Mesendoderm (in vitro differentiated cells): ENCODE measurements at regions not wholly inside any gene's neighbourhood (a gene's known extent, or its start where the extent isn't known, plus 50 kb on each side); places are given as distances from the start of the nearest gene placed in this dataset.
"Not testable (repeated sequence)": the region's sequence is repeated elsewhere in the genome, so short reads cannot be mapped to it uniquely, and the experiment has no call there.

Experiments used
- DNase-seq: peaks from one replicate; pipeline ENCODE4 v3.0.0; 2013
- H2AK5ac ChIP-seq: 2 replicates; pipeline ENCODE4 v1.6.1; 2013; ENCODE audit warnings: low read length, inconsistent platforms
- H2BK120ac ChIP-seq: 2 replicates; pipeline ENCODE4 v1.6.1; 2013; ENCODE audit warnings: low read depth, mild to moderate bottlenecking, low read length, moderate library complexity, mixed read lengths
- H2BK15ac ChIP-seq: replicated peaks from 2 replicates; pipeline ENCODE4 v1.6.1; 2013; ENCODE audit warnings: low read depth, mild to moderate bottlenecking, moderate library complexity
- H2BK5ac ChIP-seq: 2 replicates; pipeline ENCODE4 v1.6.1; 2013; ENCODE audit warnings: low read length, inconsistent platforms
- H3K18ac ChIP-seq: 2 replicates; pipeline ENCODE4 v1.6.1; 2013; ENCODE audit warnings: mild to moderate bottlenecking, low read length, mixed read lengths
- H3K23ac ChIP-seq: one replicate; pipeline ENCODE4 v1.6.1; 2013; ENCODE audit warnings: low read length
- H3K27ac ChIP-seq: 2 replicates; pipeline ENCODE4 v1.5.1; 2013; ENCODE audit warnings: low read depth, mild to moderate bottlenecking, inconsistent platforms, low read length, moderate library complexity
- H3K27me3 ChIP-seq: 2 replicates; pipeline ENCODE4 v1.6.1; 2013; ENCODE audit warnings: low read length, control low read depth, mild to moderate bottlenecking, inconsistent platforms; ENCODE audit not compliant: insufficient read depth, poor library complexity
- H3K36me3 ChIP-seq: 2 replicates; pipeline ENCODE4 v1.6.1; 2013; ENCODE audit warnings: low read length, inconsistent platforms; ENCODE audit not compliant: control insufficient read depth, insufficient read depth
- H3K4ac ChIP-seq: one replicate; pipeline ENCODE4 v1.6.1; 2013; ENCODE audit warnings: low read depth, mild to moderate bottlenecking, low read length, moderate library complexity
- H3K4me1 ChIP-seq: 2 replicates; pipeline ENCODE4 v1.6.1; 2013; ENCODE audit warnings: low read depth, low read length, inconsistent platforms; ENCODE audit not compliant: control insufficient read depth
- H3K4me2 ChIP-seq: 2 replicates; pipeline ENCODE4 v1.6.1; 2013; ENCODE audit warnings: low read length
- H3K4me3 ChIP-seq: 2 replicates; pipeline ENCODE4 v1.5.1; 2013; ENCODE audit warnings: mild to moderate bottlenecking, low read length
- H3K56ac ChIP-seq: one replicate; pipeline ENCODE4 v1.6.1; 2013; ENCODE audit warnings: low read length
- H3K79me1 ChIP-seq: 2 replicates; pipeline ENCODE4 v1.6.1; 2013; ENCODE audit warnings: low read length, inconsistent platforms
- H3K79me2 ChIP-seq: 2 replicates; pipeline ENCODE4 v1.6.1; 2013; ENCODE audit warnings: mild to moderate bottlenecking, low read length; ENCODE audit not compliant: control insufficient read depth, insufficient read depth
- H3K9ac ChIP-seq: 2 replicates; pipeline ENCODE4 v1.6.1; 2013; ENCODE audit warnings: low read length, inconsistent platforms
- H4K5ac ChIP-seq: one replicate; pipeline ENCODE4 v1.6.1; 2013; ENCODE audit warnings: low read length
- H4K8ac ChIP-seq: one replicate; pipeline ENCODE4 v1.6.1; 2013; ENCODE audit warnings: low read depth, mild to moderate bottlenecking, control low read depth, low read length, moderate library complexity
- WGBS: extraction: QIAGEN DNeasy Blood & Tissue Kit; methylation state at CpG from one replicate; pipeline ENCODE4 v1.1.7; 2013; ENCODE audit warnings: low lambda C conversion rate, missing lambda C conversion rate; ENCODE audit not compliant: insufficient coverage; ENCODE audit errors: extremely low coverage; 5-methylcytosine and 5-hydroxymethylcytosine counted together

DNA sequence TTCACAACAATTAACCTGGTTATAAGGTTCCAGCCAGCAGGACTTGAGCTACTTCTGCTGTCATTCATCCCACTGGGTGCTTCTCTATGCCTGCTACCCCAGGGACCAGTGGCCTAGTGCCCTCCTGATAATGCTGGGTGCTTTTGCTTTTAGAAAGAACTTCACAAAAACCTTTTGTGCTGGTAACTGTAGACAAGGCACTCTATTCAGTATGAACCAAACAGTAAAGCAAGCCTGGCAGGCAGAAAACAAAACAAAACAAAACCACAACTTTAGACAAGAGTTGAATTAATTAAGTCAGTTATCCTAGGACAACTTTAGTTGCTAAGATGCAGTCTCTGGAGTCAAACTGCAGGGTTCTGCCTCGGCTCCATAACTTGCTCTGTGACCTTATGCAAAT, 61.9 kb upstream of the ADGRL2 start:
- no peaks in the 10 kb centered on the region for H3K79me2 ChIP-seq
- no peak overlapping the region for H4K5ac ChIP-seq
- H4K8ac ChIP-seq = no peak overlapping the region
- H3K4ac ChIP-seq = no peak overlapping the region
- no peak overlapping the region for H2AK5ac ChIP-seq
- H3K56ac ChIP-seq = no peak overlapping the region
- H3K18ac ChIP-seq = no peak overlapping the region
- no peak overlapping the region for H3K9ac ChIP-seq
- DNase-seq = no peak
- H2BK15ac ChIP-seq = no peak overlapping the region
- WGBS = no CpG with 5 or more reads among the region's 1 CpG
- no peak overlapping the region for H2BK5ac ChIP-seq
- no peak overlapping the region for H3K27ac ChIP-seq
- no peak overlapping the region for H3K4me3 ChIP-seq
- no peaks in the 10 kb centered on the region for H3K27me3 ChIP-seq
- no peaks in the 10 kb centered on the region for H3K4me1 ChIP-seq
- H3K79me1 ChIP-seq = no peaks in the 10 kb centered on the region
- no peak overlapping the region for H3K23ac ChIP-seq
- no peak overlapping the region for H3K4me2 ChIP-seq
- no peaks in the 10 kb centered on the region for H3K36me3 ChIP-seq
- no peak overlapping the region for H2BK120ac ChIP-seq

DNA sequence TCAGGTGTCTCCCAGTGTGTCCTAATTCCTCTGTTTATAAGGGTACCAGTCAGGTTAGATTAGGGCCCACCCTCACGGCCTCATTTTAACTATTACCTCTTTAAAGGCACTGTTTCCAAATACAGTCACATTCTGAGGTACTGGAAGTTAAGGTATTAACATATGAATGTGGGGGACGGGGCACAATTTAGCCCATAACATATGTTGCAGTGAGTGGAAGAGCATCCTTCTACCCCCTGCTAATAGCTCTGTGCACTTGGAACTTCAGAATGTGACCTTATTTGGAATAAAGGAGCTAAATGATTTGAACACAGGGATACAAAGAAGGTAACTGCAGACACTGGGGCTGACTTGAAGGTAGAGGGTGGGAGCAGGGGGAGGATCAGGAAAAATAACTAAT, 67.3 kb upstream of the ADGRL2 start:
- no peak overlapping the region for H2AK5ac ChIP-seq
- no peaks in the 10 kb centered on the region for H3K36me3 ChIP-seq
- no peak overlapping the region for H3K27ac ChIP-seq
- no peak overlapping the region for H2BK5ac ChIP-seq
- no peak overlapping the region for H3K56ac ChIP-seq
- no peaks in the 10 kb centered on the region for H3K4me1 ChIP-seq
- no peaks in the 10 kb centered on the region for H3K79me1 ChIP-seq
- no peak overlapping the region for H3K4me2 ChIP-seq
- no peak overlapping the region for H4K8ac ChIP-seq
- no peak overlapping the region for H3K23ac ChIP-seq
- H3K4me3 ChIP-seq = no peak overlapping the region
- no peaks in the 10 kb centered on the region for H3K27me3 ChIP-seq
- WGBS = no CpG with 5 or more reads among the region's 2 CpGs
- no peak overlapping the region for H2BK15ac ChIP-seq
- H4K5ac ChIP-seq = no peak overlapping the region
- DNase-seq = no peak
- H3K4ac ChIP-seq = no peak overlapping the region
- H3K9ac ChIP-seq = no peak overlapping the region
- no peaks in the 10 kb centered on the region for H3K79me2 ChIP-seq
- H3K18ac ChIP-seq = no peak overlapping the region
- H2BK120ac ChIP-seq = no peak overlapping the region

DNA sequence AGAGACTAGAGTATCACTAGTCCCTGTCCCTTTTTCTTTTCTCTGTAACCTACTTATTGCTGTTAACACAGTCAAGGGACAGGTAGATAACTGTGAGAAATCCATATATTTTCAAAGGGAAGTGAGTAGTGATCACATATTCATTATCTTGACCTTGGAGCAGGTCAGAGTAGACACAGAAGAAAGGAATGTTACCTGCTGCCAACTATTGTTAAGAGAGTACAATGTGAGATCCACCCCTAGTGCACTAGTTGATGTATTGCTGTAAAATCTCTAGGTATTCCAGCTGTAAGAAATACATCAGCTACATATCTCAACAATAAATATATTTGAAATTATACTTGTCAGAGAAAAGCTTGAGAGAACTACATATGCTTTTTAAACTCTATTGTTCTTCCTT, 68.7 kb upstream of the ADGRL2 start:
- Histone ChIP-seq H3K56ac (no peak overlapping the region), H3K9ac (no peak overlapping the region), H2BK120ac (no peak overlapping the region), H3K23ac (no peak overlapping the region), H3K79me1 (no peaks in the 10 kb centered on the region), H2BK15ac (no peak overlapping the region), H3K27ac (no peak overlapping the region), H3K36me3 (no peaks in the 10 kb centered on the region), H4K5ac (no peak overlapping the region), H2AK5ac (no peak overlapping the region), H3K18ac (no peak overlapping the region), H3K4ac (no peak overlapping the region), H3K79me2 (no peaks in the 10 kb centered on the region), H3K4me3 (no peak overlapping the region), H2BK5ac (no peak overlapping the region), H3K4me1 (no peaks in the 10 kb centered on the region), H4K8ac (no peak overlapping the region), H3K27me3 (no peaks in the 10 kb centered on the region), H3K4me2 (no peak overlapping the region)
- DNase-seq = peak; percentile 4

DNA sequence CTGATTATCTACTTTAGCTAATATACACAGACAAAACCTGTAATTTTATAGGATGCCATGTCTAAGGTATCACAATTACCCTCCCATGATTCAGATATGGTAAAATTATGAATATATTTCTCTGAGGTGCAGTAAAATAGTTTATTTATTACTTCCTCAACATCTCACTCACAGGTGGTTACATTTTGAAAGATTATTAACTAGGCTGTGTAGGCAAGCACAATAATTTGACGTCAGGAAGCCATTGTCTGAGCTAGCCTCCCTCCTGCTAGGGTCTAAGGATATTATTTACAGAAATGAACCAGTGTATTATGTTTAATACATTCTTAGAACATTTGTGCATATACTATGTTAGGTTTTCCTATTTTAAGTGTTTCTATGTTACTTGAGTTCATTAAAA, 69.9 kb upstream of the ADGRL2 start:
- DNase-seq = no peak
- no peak overlapping the region for H4K5ac ChIP-seq
- H3K27me3 ChIP-seq = no peaks in the 10 kb centered on the region
- no peak overlapping the region for H2BK120ac ChIP-seq
- no peak overlapping the region for H3K4me3 ChIP-seq
- no peaks in the 10 kb centered on the region for H3K79me2 ChIP-seq
- H3K18ac ChIP-seq = no peak overlapping the region
- H3K79me1 ChIP-seq = no peaks in the 10 kb centered on the region
- WGBS = no CpG with 5 or more reads among the region's 1 CpG
- no peak overlapping the region for H3K4me2 ChIP-seq
- no peak overlapping the region for H2AK5ac ChIP-seq
- no peaks in the 10 kb centered on the region for H3K36me3 ChIP-seq
- no peaks in the 10 kb centered on the region for H3K4me1 ChIP-seq
- no peak overlapping the region for H3K23ac ChIP-seq
- H2BK5ac ChIP-seq = no peak overlapping the region
- H3K27ac ChIP-seq = no peak overlapping the region
- no peak overlapping the region for H2BK15ac ChIP-seq
- H3K56ac ChIP-seq = no peak overlapping the region
- H3K4ac ChIP-seq = no peak overlapping the region
- H4K8ac ChIP-seq = no peak overlapping the region
- no peak overlapping the region for H3K9ac ChIP-seq

DNA sequence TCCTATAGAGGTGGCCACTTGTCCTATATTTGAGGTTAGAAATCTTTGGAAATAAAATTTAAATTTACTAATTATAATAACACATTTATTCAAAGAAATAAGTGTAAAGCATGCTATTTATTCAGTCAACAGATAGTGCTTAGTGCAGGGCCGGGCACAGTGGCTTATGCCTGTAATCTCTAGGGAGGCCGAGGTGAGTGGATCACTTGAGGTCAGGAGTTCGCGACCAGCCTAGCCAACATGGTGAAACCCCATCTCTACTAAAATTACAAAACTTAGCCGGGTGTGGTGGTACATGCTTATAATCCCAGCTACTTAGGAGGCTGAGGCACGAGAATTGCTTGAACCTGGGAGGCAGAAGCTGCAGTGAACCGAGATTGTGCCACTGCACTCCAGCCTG, 70.4 kb upstream of the ADGRL2 start:
- not testable (repeated sequence) for DNase-seq, H3K79me1 ChIP-seq, H3K4me2 ChIP-seq, H3K9ac ChIP-seq, H2BK5ac ChIP-seq, H3K27ac ChIP-seq, H3K27me3 ChIP-seq, H2BK15ac ChIP-seq, H2AK5ac ChIP-seq, H3K4me3 ChIP-seq, H3K79me2 ChIP-seq, H3K36me3 ChIP-seq, H3K4ac ChIP-seq, H3K18ac ChIP-seq, H3K23ac ChIP-seq, H4K8ac ChIP-seq, H3K4me1 ChIP-seq, H3K56ac ChIP-seq, H4K5ac ChIP-seq, H2BK120ac ChIP-seq
- WGBS = no CpG with 5 or more reads among the region's 7 CpGs

DNA sequence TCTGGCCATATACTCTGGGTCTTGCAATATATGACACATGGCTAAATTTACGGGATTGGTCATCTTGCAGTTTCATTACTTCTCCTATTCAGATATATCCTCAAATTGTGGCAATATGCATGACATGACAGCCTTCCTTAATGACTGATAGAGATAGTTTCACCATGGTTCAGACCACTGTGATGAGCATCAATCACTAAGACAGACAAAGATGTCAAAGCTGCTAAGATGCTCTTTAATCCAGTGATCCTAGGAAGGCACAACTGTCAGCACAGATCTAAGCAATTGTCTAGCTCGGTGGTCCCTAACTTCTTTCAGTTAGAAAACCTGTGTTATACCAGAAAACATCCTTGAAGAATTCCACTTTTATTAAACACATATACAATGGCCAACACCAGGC, 70.9 kb upstream of the ADGRL2 start:
- Histone ChIP-seq H3K56ac (no peak overlapping the region), H3K23ac (no peak overlapping the region), H3K79me2 (no peaks in the 10 kb centered on the region), H3K4ac (no peak overlapping the region), H2BK5ac (no peak overlapping the region), H3K4me1 (no peaks in the 10 kb centered on the region), H3K9ac (no peak overlapping the region), H2BK120ac (no peak overlapping the region), H2BK15ac (no peak overlapping the region), H3K79me1 (no peaks in the 10 kb centered on the region), H4K5ac (no peak overlapping the region), H3K4me2 (no peak overlapping the region), H3K4me3 (no peak overlapping the region), H3K27me3 (no peaks in the 10 kb centered on the region), H4K8ac (no peak overlapping the region), H3K36me3 (no peaks in the 10 kb centered on the region), H3K27ac (no peak overlapping the region), H2AK5ac (no peak overlapping the region), H3K18ac (no peak overlapping the region)
- WGBS = no CpG with 5 or more reads among the region's 2 CpGs
- DNase-seq = no peak
